ENCODE measurements at regions not wholly inside any gene's neighbourhood (a gene's known extent, or its start where the extent isn't known, plus 50 kb on each side); places are given as distances from the start of the nearest gene placed in this dataset.

DNA sequence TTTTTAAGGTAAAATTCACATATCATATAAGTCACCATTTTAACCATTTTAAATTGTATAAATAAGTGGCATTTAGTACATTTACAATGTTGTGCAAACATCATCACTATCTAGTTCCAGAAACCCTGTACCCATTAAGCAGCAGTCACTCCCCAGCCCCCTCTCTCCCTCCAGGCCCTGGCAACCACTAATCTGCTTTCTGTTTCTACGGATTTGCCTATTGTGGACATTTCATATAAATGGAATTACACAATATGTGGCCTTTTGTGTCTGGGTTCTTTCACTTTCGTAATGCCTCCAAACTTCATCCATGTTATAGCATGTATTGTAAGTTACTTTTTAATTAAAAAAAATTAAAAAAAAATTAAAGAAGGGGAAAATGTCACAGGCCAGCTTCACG lies 58.0 kb upstream of the RAB3GAP2 start:
- TF ChIP-seq CTCF (IDR thresholded peaks at IDR 0.05; ENCODE audit: extremely low read depth, insufficient read depth, missing control alignments): no peak
- in situ Hi-C loops (cut with MboI; ENCODE audit: low pct_unique_long_range_greater_than_20kb, low sequenced_read_pairs, unreplicated experiment): no loop called here
- DNase-seq (ENCODE audit: low spot score): no peak

GRCh38 chr1:220327106-220327505 lies 54.9 kb upstream of the RAB3GAP2 start:
- TF ChIP-seq CTCF (IDR thresholded peaks at IDR 0.05; ENCODE audit: extremely low read depth, insufficient read depth, missing control alignments): no peak
- in situ Hi-C loops (cut with MboI; ENCODE audit: low pct_unique_long_range_greater_than_20kb, low sequenced_read_pairs, unreplicated experiment): no loop called here
- no peak for DNase-seq (ENCODE audit: low spot score)

DNA sequence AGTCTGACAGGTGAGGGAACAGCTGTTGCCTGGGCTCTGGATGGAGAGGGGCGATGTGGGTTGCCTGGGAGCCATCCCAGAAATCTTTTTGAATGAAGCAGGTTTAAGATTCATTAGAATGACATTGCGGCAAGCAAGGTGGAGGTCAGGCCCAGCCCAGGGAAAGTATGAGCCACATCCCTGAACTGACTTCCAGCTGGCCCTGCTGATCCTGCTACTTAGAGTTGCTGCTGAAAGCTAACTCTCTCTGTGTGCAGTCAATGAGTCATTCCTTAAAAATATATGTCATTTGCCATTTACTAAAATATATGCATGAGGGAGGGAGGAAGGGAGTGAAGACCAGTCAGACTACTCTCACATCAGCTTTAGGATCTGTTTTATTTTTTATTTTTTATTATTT lies 54.3 kb upstream of the RAB3GAP2 start:
- in situ Hi-C loops (cut with MboI; ENCODE audit: low pct_unique_long_range_greater_than_20kb, low sequenced_read_pairs, unreplicated experiment): no loop called here
- no peak for TF ChIP-seq CTCF (IDR thresholded peaks at IDR 0.05; ENCODE audit: extremely low read depth, insufficient read depth, missing control alignments)
- no peak for DNase-seq (ENCODE audit: low spot score)

DNA sequence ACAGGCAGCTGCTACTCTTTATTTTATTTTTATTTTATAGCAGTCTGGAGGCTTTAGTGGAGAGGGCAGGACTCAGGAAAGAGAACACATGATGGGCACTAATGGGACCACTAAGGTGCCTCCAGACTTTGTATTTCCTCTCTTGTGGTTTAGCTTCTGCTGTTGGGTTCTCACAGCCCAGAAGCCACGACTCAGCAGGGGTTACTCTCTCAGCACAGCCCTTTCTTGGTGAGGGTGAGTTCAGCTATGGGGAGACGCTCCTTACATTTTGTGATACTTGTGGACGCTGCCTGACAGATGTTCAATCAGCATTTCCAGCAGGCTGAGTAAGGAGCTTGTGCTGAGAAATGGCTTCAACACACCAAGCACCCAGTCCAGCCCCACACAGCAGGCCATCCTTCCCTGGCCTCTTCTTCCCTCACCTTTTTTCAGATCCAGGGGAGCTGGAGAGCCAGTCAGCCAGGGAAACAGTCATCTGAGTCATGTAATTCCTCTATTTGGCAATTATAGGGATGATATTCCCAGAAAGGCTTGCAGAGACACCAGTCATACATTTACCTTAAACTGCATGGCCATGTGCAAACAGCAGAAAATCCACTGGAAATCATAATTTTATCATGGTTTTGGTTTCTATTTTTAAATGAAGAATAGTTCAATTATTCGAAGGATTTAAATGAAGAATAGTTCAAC lies 53.2 kb upstream of the RAB3GAP2 start:
- in situ Hi-C loops (cut with MboI; ENCODE audit: low pct_unique_long_range_greater_than_20kb, low sequenced_read_pairs, unreplicated experiment): no loop called here
- TF ChIP-seq CTCF (IDR thresholded peaks at IDR 0.05; ENCODE audit: extremely low read depth, insufficient read depth, missing control alignments): no peak
- DNase-seq (ENCODE audit: low spot score): no peak

DNA sequence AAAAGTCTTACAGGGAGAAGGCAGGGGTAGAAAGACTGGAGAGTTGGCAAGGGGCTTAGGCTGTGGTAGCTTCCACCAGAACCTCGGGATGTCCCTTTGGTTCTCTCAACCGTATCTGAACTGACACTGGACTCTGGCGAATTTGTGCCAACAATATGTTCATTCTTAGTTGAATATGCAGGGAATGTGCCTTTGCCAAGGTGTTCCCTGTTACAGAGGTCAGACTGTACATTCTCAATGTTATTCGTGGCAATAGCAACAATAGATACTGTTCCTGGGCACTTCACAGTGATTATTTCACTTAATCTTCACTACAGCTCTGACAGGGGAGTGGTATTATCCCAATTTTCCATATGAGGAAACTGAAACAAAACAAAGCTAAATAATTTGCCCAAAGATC lies 51.5 kb upstream of the RAB3GAP2 start:
- in situ Hi-C loops (cut with MboI; ENCODE audit: low pct_unique_long_range_greater_than_20kb, low sequenced_read_pairs, unreplicated experiment): no loop called here
- no peak for TF ChIP-seq CTCF (IDR thresholded peaks at IDR 0.05; ENCODE audit: extremely low read depth, insufficient read depth, missing control alignments)
- no peak for DNase-seq (ENCODE audit: low spot score)

DNA sequence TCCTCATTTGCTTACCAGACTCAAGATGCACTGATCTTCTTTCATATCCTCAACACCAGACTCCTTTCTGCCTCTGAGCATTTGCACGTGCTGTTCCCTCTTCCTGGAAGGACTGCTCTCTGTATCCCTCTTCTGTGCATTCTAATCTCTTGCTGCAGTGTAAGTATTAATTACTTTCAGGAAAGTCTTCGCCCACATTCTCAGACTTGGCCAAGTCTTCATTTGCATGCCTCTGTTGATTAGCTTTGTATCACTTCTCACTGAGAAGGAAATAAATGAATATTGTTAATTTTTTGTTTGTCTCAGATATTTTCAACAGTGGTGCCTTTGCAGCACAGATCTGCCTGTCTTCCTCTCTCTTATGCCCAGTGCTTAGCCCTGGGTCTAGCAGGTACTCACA lies 50.3 kb upstream of the RAB3GAP2 start:
- DNase-seq (ENCODE audit: low spot score): no peak
- in situ Hi-C loops (cut with MboI; ENCODE audit: low pct_unique_long_range_greater_than_20kb, low sequenced_read_pairs, unreplicated experiment): no loop called here
- no peak for TF ChIP-seq CTCF (IDR thresholded peaks at IDR 0.05; ENCODE audit: extremely low read depth, insufficient read depth, missing control alignments)
